Adrenal gland (tissue), 9 donors: ENCODE measurements at regions not wholly inside any gene's neighbourhood (a gene's known extent, or its start where the extent isn't known, plus 50 kb on each side); places are given as distances from the start of the nearest gene placed in this dataset.

Experiments used
- DNase-seq, 7 donors: peaks; one replicate each; pipeline ENCODE4 v3.0.0-alpha.2; 2019 to 2020
- H3K27ac ChIP-seq, 5 donors: fragments of 200-600 bp; sonication (generic) in 4 of 5; 1 replicate in 3 of 5; 2 replicates in 2 of 5; pipeline versions ENCODE4 v1.5.1 to v1.8.0; 2016 to 2020; ENCODE audit warnings: mild to moderate bottlenecking in 1 of 5
- H3K27me3 ChIP-seq: fragments of 200-600 bp; 2 replicates; pipeline ENCODE4 v1.8.0; 2021
- H3K36me3 ChIP-seq, 2 donors: fragments of 200-600 bp; replicated peaks in 1 of 2; 1 replicate in 1 of 2; 2 replicates in 1 of 2; pipeline versions ENCODE4 v1.5.1 to v1.8.0; 2018 to 2022
- H3K4me1 ChIP-seq, 2 donors: fragments of 200-600 bp; replicated peaks in 1 of 2; 1 replicate in 1 of 2; 2 replicates in 1 of 2; pipeline versions ENCODE4 v1.5.1 to v1.8.0; 2018 to 2021
- H3K4me3 ChIP-seq, 4 donors: fragments of 200-600 bp; sonication (generic) in 3 of 4; one replicate each; pipeline ENCODE4 v1.5.1; 2016 to 2018
- H3K9me3 ChIP-seq, 3 donors: fragments of 200-600 bp; sonication (generic) in 1 of 3; replicated peaks in 1 of 3; 1 replicate in 2 of 3; 2 replicates in 1 of 3; pipeline versions ENCODE4 v1.5.1 to v1.8.0; 2016 to 2021
- POLR2A ChIP-seq, 2 donors: fragments of 450-650 bp; IDR thresholded peaks; one replicate each; pipeline ENCODE4 v1.6.1; 2017; ENCODE audit warnings: antibody characterized with exemption in 2 of 2, mild to moderate bottlenecking in 2 of 2, moderate library complexity in 1 of 2
- WGBS, 4 donors: extraction: QIAGEN DNeasy Blood & Tissue Kit in 2 of 4; methylation state at CpG; one replicate each; pipeline versions ENCODE4 v1.1.5 to v1.1.7; 2013 to 2017; 5-methylcytosine and 5-hydroxymethylcytosine counted together
- intact Hi-C, 2 donors: fragments of 100-400 bp; cut with DNase I; formaldehyde crosslinking; loops; one replicate each; pipeline versions ENCODE4 v1.14.1 to v1.15.0; 2022 to 2023
- TF ChIP-seq, protein P1 (sequence below), 6 experiments: fragments of 450-650 bp in 4 of 6; fragments of 200-600 bp in 2 of 6; sonication (generic) in 1 of 6; IDR thresholded peaks; 1 replicate in 5 of 6; 2 replicates in 1 of 6; pipeline versions ENCODE4 v1.5.1 to v1.8.0; 2016 to 2021; ENCODE audit warnings: antibody characterized with exemption in 6 of 6, mild to moderate bottlenecking in 2 of 6, moderate library complexity in 1 of 6
- donor health status: healthy with polysubstance abuse.
- donor health status: Bipolar disorder and iron deficiency.
- donor health status: DM: yes; HTN: yes; CAD: no.
- donor health status: DM: no; HTN: no; CAD: no.
- donor health status: DM: no; HTN: no; CAD: no.

DNA sequence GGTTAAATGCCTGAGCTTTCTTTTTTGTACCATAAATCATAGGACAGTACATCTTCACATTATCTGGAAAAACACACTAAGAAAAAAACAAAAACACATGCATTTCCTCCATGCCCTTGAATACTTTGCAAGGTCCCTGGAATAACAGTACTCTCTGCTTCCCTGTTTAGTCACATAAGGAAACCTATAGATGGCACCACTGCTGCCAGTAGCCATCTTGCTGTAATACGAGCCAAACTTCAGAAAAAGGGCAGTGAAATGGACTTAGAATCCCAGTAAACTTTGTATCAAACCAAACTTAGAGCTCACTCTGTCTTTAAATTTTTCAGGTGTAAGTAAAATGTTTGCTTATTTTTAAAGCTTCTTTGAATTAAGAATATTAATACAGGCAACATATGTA lies 435.5 kb downstream of the KCNJ2 start:
- Histone ChIP-seq H3K4me3 (no peak overlapping the region), H3K9me3 (no peaks in the 10 kb centered on the region), H3K36me3 (no peaks in the 10 kb centered on the region), H3K4me1 (no peaks in the 10 kb centered on the region), H3K27ac (no peak overlapping the region), H3K27me3 (no peaks in the 10 kb centered on the region)
- WGBS, 4 donors = 46 to 60% (median 50%) methylated on average over 1 of the region's 1 CpG
- intact Hi-C loops = no loop called here
- DNase-seq = no peak
- TF ChIP-seq POLR2A (IDR thresholded peaks at IDR 0.05) = no peak
- TF ChIP-seq, protein P1, sequence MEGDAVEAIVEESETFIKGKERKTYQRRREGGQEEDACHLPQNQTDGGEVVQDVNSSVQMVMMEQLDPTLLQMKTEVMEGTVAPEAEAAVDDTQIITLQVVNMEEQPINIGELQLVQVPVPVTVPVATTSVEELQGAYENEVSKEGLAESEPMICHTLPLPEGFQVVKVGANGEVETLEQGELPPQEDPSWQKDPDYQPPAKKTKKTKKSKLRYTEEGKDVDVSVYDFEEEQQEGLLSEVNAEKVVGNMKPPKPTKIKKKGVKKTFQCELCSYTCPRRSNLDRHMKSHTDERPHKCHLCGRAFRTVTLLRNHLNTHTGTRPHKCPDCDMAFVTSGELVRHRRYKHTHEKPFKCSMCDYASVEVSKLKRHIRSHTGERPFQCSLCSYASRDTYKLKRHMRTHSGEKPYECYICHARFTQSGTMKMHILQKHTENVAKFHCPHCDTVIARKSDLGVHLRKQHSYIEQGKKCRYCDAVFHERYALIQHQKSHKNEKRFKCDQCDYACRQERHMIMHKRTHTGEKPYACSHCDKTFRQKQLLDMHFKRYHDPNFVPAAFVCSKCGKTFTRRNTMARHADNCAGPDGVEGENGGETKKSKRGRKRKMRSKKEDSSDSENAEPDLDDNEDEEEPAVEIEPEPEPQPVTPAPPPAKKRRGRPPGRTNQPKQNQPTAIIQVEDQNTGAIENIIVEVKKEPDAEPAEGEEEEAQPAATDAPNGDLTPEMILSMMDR (IDR thresholded peaks at IDR 0.05) = no peak

DNA sequence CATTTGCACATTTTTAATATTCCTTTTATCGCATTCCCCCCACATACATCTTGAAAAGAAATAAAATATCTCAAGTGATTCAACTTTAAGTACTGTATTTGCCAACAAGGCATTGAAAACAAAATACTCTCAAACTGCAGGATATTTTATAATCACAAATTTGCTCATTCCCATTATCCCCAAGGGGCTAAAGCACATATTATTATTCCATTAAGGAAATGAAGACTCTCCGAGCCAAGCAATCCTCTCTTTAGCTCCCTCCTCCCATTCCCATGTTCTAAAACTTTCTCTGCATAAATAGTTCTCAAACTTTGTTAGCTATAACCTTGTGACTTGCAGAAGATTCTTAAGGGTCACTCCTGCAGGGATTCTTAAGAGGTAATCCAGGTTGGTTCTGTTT lies 436.8 kb downstream of the KCNJ2 start:
- DNase-seq = no peak
- H3K27ac ChIP-seq = no peak overlapping the region
- no peaks in the 10 kb centered on the region for H3K27me3 ChIP-seq
- no peaks in the 10 kb centered on the region for H3K4me1 ChIP-seq
- intact Hi-C loops = no loop called here
- no peaks in the 10 kb centered on the region for H3K9me3 ChIP-seq
- H3K4me3 ChIP-seq = no peak overlapping the region
- 69 to 78% (median 73%) methylated on average over 2 of the region's 2 CpGs for WGBS, 4 donors
- no peaks in the 10 kb centered on the region for H3K36me3 ChIP-seq
- no peak for TF ChIP-seq POLR2A (IDR thresholded peaks at IDR 0.05)
- TF ChIP-seq, protein P1 (IDR thresholded peaks at IDR 0.05) = no peak

DNA sequence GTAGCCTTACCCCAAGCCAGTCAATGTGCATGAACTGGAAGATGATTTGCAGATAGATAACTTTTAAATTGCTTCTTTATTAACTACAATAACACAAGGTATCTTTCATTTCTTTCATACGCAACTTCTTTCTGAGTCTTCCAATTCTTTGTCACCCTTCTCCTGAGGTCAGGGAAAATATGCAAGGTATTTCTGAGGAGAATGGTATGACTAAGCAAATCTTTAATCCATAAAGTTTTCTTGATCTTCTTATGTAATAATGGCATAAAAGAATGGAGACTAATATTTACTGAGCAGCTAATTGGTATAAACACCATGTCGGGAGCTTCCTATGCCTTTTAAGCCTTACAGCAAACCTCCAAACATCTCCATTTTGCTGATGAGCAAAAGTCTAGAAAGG lies 438.9 kb downstream of the KCNJ2 start:
- no peak overlapping the region for H3K27ac ChIP-seq
- H3K9me3 ChIP-seq = no peaks in the 10 kb centered on the region
- H3K4me3 ChIP-seq = no peak overlapping the region
- intact Hi-C loops = no loop called here
- no peaks in the 10 kb centered on the region for H3K27me3 ChIP-seq
- WGBS, 4 donors = 71 to 82% (median 77%) methylated on average over 2 of the region's 2 CpGs
- DNase-seq = no peak
- TF ChIP-seq, protein P1 (IDR thresholded peaks at IDR 0.05) = no peak
- TF ChIP-seq POLR2A (IDR thresholded peaks at IDR 0.05) = no peak
- no peaks in the 10 kb centered on the region for H3K4me1 ChIP-seq
- no peaks in the 10 kb centered on the region for H3K36me3 ChIP-seq

DNA sequence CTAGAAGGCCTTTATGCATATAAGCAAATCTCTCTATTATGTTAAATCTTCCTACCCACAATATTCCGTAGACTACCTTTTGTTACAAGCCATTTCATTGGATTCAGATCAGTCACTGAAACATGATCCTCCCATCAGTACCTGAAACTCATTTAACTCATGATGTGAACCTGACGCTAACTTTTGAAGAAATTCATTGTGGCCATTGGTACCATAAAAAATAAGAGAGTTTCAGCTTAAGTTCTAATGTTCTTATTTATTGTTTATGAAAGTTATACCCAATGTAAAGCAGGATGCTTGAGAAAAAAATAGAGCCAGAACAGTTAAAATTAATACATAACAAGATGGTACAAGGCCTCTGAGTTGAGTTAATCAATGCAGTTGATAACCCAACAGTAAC lies 439.6 kb downstream of the KCNJ2 start:
- Histone ChIP-seq H3K9me3 (no peaks in the 10 kb centered on the region), H3K36me3 (no peaks in the 10 kb centered on the region), H3K27ac (no peak overlapping the region), H3K4me3 (no peak overlapping the region), H3K4me1 (no peaks in the 10 kb centered on the region), H3K27me3 (no peaks in the 10 kb centered on the region)
- DNase-seq = no peak
- TF ChIP-seq, protein P1 (IDR thresholded peaks at IDR 0.05) = no peak
- no peak for TF ChIP-seq POLR2A (IDR thresholded peaks at IDR 0.05)
- WGBS, 4 donors = 88 to 94% (median 91%) methylated on average over 2 of the region's 2 CpGs
- intact Hi-C loops = no loop called here
